Loucy (cell line): ENCODE measurements at regions not wholly inside any gene's neighbourhood (a gene's known extent, or its start where the extent isn't known, plus 50 kb on each side); places are given as distances from the start of the nearest gene placed in this dataset.

ENCODE experiments used
- EZH2phosphoT487 ChIP-seq: fragments of 200-600 bp; IDR thresholded peaks from 2 replicates; pipeline ENCODE4 v1.6.1; 2018; ENCODE audit warnings: antibody characterized with exemption, mild to moderate bottlenecking, moderate library complexity, borderline replicate concordance
- TF ChIP-seq, protein P1 (sequence below): fragments of 200-600 bp; sonication (generic); conservative IDR thresholded peaks from 2 replicates; pipeline ENCODE4 v1.5.1; 2014; ENCODE audit warnings: mild to moderate bottlenecking, antibody characterized with exemption, low read length

- TF ChIP-seq, protein P1, sequence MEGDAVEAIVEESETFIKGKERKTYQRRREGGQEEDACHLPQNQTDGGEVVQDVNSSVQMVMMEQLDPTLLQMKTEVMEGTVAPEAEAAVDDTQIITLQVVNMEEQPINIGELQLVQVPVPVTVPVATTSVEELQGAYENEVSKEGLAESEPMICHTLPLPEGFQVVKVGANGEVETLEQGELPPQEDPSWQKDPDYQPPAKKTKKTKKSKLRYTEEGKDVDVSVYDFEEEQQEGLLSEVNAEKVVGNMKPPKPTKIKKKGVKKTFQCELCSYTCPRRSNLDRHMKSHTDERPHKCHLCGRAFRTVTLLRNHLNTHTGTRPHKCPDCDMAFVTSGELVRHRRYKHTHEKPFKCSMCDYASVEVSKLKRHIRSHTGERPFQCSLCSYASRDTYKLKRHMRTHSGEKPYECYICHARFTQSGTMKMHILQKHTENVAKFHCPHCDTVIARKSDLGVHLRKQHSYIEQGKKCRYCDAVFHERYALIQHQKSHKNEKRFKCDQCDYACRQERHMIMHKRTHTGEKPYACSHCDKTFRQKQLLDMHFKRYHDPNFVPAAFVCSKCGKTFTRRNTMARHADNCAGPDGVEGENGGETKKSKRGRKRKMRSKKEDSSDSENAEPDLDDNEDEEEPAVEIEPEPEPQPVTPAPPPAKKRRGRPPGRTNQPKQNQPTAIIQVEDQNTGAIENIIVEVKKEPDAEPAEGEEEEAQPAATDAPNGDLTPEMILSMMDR = no peak
- TF ChIP-seq EZH2phosphoT487 = no peak
Measured at GRCh38 chr5:154612666-154613065, 134.6 kb upstream of the HAND1 start.
